ENCODE measurements at regions not wholly inside any gene's neighbourhood (a gene's known extent, or its start where the extent isn't known, plus 50 kb on each side); places are given as distances from the start of the nearest gene placed in this dataset.
"Not testable (repeated sequence)": the region's sequence is repeated elsewhere in the genome, so short reads cannot be mapped to it uniquely, and the experiment has no call there.

- no peak for DNase-seq
Measured at GRCh38 chr1:221881805-221882581, 140.1 kb upstream of the DUSP10 start.

- DNase-seq: no peak
Measured at GRCh38 chr1:221880182-221880581, 138.3 kb upstream of the DUSP10 start.

GRCh38 chr1:221878134-221878533 lies 136.2 kb upstream of the DUSP10 start:
- DNase-seq: no peak

GRCh38 chr1:221877311-221877710 lies 135.4 kb upstream of the DUSP10 start:
- DNase-seq: no peak

DNA sequence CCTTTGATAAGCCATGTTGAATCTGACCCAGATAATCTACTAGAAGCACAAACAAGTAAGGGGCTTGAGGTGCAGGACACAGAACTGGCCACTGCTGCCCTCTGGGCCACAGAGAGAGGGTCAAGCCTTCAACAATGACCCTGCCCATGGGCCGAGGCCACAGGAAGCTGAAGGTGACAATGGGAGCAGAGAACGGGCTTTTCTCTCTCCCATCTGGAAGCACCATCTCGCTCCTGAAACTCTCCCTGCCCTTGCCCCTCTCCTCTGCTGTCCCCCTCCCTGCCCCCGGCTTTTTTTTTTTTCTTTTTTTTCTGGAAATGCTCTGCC lies 133.1 kb upstream of the DUSP10 start:
- DNase-seq: no peak

DNA sequence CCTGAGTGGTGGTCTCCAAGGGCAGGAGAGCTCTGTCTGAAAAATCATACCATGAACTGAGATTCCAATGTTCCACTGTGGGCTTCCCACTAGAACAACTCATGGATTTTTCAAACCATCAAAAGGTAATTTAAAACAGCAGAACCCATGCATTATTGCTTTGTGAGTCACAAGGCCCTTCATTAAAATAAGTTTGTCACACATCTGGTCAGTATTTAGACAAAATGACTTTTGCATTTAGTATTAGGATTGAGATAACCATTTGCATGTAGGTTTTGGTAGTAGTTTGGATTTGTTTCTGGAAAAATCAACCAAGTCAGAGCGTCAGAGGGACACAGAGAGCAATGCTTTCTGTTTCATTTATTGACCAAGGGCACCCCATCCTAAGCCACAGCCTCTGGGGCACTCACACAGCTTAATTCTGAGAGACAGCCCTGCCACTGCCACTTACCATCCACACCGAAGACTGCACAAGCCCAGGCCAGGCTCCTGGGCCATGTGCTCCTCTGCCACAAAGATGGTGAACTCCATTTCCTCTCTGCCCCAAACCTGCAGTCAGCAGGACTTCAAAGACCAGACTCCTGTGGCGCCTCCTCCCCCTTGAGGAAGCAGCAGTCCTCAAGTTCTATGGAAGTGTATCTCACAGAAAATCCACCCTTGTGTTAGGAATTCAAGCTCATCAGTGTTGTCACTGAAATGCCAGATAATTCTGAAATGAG lies 132.6 kb upstream of the DUSP10 start:
- DNase-seq: no peak

GRCh38 chr1:221873673-221874072 lies 131.8 kb upstream of the DUSP10 start:
- no peak for DNase-seq

DNA sequence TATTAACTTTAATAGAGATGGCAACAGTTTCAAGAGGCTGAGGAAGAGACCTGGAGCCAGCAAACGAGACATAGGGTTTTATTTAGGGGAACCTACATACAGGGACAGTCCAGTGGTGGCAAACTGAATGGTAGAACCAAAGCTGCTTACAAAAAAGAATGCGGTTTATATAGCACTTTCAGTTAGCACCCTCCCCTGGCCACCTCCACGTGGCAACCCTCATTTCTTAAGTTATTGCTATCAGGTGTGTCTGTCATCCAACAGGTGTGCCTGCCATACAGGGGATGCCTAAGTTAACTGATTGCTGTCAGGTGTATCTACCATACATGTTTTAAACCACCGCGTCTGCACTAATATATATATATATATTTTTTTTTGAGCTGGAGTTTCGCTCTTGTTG lies 129.2 kb upstream of the DUSP10 start:
- no peak for DNase-seq

GRCh38 chr1:221869779-221870178 lies 127.9 kb upstream of the DUSP10 start:
- DNase-seq: no peak

DNA sequence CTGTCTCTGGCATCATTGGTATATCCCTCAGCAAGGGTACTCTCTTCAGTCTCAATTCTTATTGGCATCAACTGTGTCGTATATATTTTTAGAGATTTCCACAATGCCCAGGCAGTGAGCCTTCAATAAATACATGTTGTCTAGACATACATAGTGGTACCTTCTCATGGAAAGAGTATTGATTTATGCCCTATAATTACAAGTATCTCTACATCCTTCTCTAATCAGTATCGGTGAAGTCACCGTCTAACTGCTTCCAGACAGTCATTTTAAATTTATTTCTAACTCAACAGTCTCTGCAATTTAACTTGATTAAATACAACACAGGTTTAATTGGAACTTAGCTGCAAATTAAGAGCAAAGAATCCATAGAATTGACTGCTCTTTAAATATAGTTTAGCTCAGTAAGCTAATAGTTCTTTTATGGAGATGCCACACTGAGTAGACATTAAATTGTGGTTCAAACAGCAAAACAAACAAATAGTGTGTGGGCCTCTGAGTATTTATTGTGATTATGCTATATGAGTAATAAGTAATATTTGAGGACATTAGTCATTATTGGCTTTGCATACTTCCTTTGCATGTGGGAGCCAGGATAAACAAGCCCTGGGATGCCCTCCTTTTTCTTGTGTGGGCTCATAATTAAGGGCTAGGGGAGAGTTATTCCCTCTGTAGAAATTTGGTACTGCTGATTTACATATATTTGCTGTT lies 126.9 kb upstream of the DUSP10 start:
- DNase-seq: no peak

GRCh38 chr1:221867003-221867402 lies 125.1 kb upstream of the DUSP10 start:
- DNase-seq: no peak

- DNase-seq: peak; percentile 70
Measured at GRCh38 chr1:221865808-221866207, 123.9 kb upstream of the DUSP10 start.

- DNase-seq: no peak
Measured at GRCh38 chr1:221863635-221864034, 121.7 kb upstream of the DUSP10 start.

DNA sequence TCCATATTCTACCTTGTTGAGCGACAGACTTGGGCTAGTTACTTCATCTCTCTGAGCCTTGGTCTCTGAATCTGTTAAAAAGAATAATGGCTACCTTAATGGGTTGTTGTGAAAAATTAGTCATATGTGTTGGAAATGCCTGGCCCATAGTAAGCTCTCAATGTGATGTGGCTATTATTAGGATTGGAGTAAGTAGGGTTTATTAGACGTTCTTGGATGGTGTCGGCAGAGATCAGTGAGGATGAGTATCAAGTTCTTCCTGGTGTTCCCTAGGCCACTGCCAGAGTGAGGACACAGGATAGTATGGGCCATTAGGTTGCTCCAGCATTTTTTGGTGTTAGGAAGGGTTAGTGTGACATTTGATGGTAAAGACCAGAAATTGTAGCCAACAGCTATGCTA lies 121.1 kb upstream of the DUSP10 start:
- no peak for DNase-seq

GRCh38 chr1:221858818-221859611 lies 117.1 kb upstream of the DUSP10 start:
- no peak for DNase-seq

- not testable (repeated sequence) for DNase-seq
Measured at GRCh38 chr1:221857094-221857444, 115.2 kb upstream of the DUSP10 start.

GRCh38 chr1:221856228-221857093 lies 114.6 kb upstream of the DUSP10 start:
- no peak for DNase-seq

DNA sequence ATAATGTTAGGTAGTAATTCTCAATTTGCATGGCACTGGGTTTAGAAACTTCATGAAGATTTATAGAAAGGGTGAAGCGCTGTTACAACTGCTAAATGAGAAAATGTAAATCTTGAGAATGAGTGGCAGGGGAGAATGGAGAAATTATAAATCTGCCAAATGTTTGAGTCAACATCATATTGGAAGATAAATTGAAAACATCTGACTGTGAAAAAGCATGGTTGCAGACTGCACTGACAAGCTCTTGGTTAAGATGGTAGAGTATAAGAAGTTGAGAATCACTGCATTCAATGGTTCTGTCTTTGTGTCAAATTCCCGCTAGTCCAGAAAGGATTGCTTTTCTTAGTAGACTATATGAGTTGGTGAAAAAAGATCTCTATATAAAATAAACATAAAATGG lies 113.3 kb upstream of the DUSP10 start:
- DNase-seq: no peak

- no peak for DNase-seq
Measured at GRCh38 chr1:221851336-221851735, 109.4 kb upstream of the DUSP10 start.

GRCh38 chr1:221850470-221851187 lies 108.7 kb upstream of the DUSP10 start:
- DNase-seq: no peak

DNA sequence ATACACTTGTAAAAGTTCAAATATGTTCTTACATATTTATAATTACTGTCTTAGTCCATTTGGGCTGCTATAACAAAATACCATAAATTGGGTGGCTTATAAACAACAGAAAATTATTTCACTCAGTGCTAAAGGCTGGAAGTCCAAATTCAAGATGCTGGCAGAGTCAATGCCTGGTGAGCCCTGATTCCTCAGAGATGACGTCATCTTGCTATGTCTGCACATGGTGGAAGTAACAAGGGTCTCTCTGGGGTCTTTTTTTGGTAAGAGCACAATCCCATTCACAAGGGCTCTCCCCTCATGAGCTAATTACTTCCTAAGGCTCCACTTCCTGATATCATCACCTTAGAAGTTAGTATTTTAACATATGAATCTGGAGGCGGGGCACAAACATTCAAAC lies 108.0 kb upstream of the DUSP10 start:
- DNase-seq: no peak
